ENCODE measurements at regions not wholly inside any gene's neighbourhood (a gene's known extent, or its start where the extent isn't known, plus 50 kb on each side); places are given as distances from the start of the nearest gene placed in this dataset.

GRCh38 chr18:1884623-1885022 lies 686.7 kb downstream of the METTL4 start:
- Histone ChIP-seq H3K4me3 (ENCODE audit: low read depth in 1 of 2, low read length in 2 of 2) (no peak overlapping the region), H3K79me2 (ENCODE audit: insufficient read depth, low read length) (no peaks in the 10 kb centered on the region), H3K27me3 (ENCODE audit: insufficient read depth, low read length, poor library complexity) (peaks cover 6% of the 10 kb centered on the region), H3K27ac (ENCODE audit: low read length) (no peak overlapping the region), H3K9me3 (ENCODE audit: insufficient read depth, low read length, severe bottlenecking) (no peaks in the 10 kb centered on the region), H4K20me1 (ENCODE audit: insufficient read depth, low read length) (no peaks in the 10 kb centered on the region), H3K36me3 (ENCODE audit: insufficient read depth, low read length) (no peaks in the 10 kb centered on the region), H3K4me1 (ENCODE audit: insufficient read depth, low read length) (no peaks in the 10 kb centered on the region), H2AFZ (ENCODE audit: low read depth, low read length) (no peak overlapping the region), H3K4me2 (ENCODE audit: insufficient read depth, low read length) (no peak overlapping the region), H3K9ac (ENCODE audit: low read depth, low read length) (no peak overlapping the region)
- no peak for TF ChIP-seq EZH2 (IDR thresholded peaks at IDR 0.05; ENCODE audit: borderline replicate concordance, low read depth, low read length, severe bottlenecking)
- no peak for TF ChIP-seq CTCF (IDR thresholded peaks at IDR 0.05; ENCODE audit: borderline replicate concordance, extremely low read depth, low read length, poor library complexity, severe bottlenecking)
- ATAC-seq (ENCODE audit: insufficient read depth, low read depth) (no peak), DNase-seq (no peak)

DNA sequence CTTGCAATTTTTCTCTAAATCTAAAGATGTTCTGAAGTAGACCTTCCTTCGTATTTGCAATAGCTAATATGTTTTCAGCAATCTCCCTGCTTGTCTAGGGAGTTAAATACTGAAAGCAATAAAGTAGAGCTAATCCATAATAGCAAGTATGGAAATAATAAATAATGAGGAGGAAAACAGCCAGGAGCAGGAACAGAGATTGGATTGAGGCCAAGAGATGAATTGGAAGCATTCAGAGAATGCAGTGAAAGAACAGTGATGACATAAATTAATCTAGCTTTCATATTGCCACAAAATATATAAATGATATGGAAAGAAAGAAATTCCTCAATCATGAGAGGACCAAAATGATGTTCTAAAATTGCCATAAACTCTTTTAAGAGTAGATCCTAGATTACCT lies 679.7 kb downstream of the METTL4 start:
- H3K36me3 ChIP-seq (ENCODE audit: insufficient read depth, low read length), result no peaks in the 10 kb centered on the region
- H4K20me1 ChIP-seq (ENCODE audit: insufficient read depth, low read length), result no peaks in the 10 kb centered on the region
- peaks cover 4% of the 10 kb centered on the region for H3K27me3 ChIP-seq (ENCODE audit: insufficient read depth, low read length, poor library complexity)
- no peak overlapping the region for H3K27ac ChIP-seq (ENCODE audit: low read length)
- TF ChIP-seq CTCF (IDR thresholded peaks at IDR 0.05; ENCODE audit: borderline replicate concordance, extremely low read depth, low read length, poor library complexity, severe bottlenecking), result no peak
- no peaks in the 10 kb centered on the region for H3K79me2 ChIP-seq (ENCODE audit: insufficient read depth, low read length)
- no peaks in the 10 kb centered on the region for H3K9me3 ChIP-seq (ENCODE audit: insufficient read depth, low read length, severe bottlenecking)
- no peaks in the 10 kb centered on the region for H3K4me1 ChIP-seq (ENCODE audit: insufficient read depth, low read length)
- no peak overlapping the region for H3K9ac ChIP-seq (ENCODE audit: low read depth, low read length)
- no peak overlapping the region for H3K4me2 ChIP-seq (ENCODE audit: insufficient read depth, low read length)
- DNase-seq (no peak), ATAC-seq (ENCODE audit: insufficient read depth, low read depth) (no peak)
- no peak overlapping the region for H3K4me3 ChIP-seq (ENCODE audit: low read depth in 1 of 2, low read length in 2 of 2)
- H2AFZ ChIP-seq (ENCODE audit: low read depth, low read length), result no peak overlapping the region

DNA sequence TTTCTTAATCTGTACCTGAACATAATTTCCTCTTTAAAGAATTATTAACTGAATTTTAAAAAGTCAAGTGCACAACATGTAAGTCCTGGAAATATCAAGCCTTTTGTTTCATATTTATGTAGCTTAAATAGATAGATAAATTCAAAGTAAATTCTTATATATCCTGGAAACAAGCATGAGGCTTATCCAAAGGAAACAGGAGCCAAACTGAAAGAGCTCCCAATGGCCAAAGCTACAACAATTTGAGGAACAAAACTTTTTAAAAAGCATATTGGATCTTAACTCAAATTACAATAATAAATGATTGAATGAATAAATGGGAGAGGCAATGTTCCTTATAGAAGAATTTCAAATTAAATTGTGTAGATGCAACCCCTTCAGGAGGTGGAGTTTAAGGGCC lies 679.1 kb downstream of the METTL4 start:
- no peak for DNase-seq
- no peak overlapping the region for H3K9ac ChIP-seq (ENCODE audit: low read depth, low read length)

More for the DNA sequence above, 679.1 kb downstream of the METTL4 start:
- no peak overlapping the region for H3K4me3 ChIP-seq (ENCODE audit: low read depth in 1 of 2, low read length in 2 of 2)
- no peak overlapping the region for H3K27ac ChIP-seq (ENCODE audit: low read length)
- no peaks in the 10 kb centered on the region for H3K36me3 ChIP-seq (ENCODE audit: insufficient read depth, low read length)
- TF ChIP-seq CTCF (IDR thresholded peaks at IDR 0.05; ENCODE audit: borderline replicate concordance, extremely low read depth, low read length, poor library complexity, severe bottlenecking), result no peak
- no peak for TF ChIP-seq EZH2 (IDR thresholded peaks at IDR 0.05; ENCODE audit: borderline replicate concordance, low read depth, low read length, severe bottlenecking)
- H3K4me1 ChIP-seq (ENCODE audit: insufficient read depth, low read length), result no peaks in the 10 kb centered on the region
- H4K20me1 ChIP-seq (ENCODE audit: insufficient read depth, low read length), result no peaks in the 10 kb centered on the region
- no peaks in the 10 kb centered on the region for H3K9me3 ChIP-seq (ENCODE audit: insufficient read depth, low read length, severe bottlenecking)
- no peak overlapping the region for H2AFZ ChIP-seq (ENCODE audit: low read depth, low read length)
- H3K79me2 ChIP-seq (ENCODE audit: insufficient read depth, low read length), result no peaks in the 10 kb centered on the region
- no peak overlapping the region for H3K4me2 ChIP-seq (ENCODE audit: insufficient read depth, low read length)
- no peak for ATAC-seq (ENCODE audit: insufficient read depth, low read depth)
- peaks cover 4% of the 10 kb centered on the region for H3K27me3 ChIP-seq (ENCODE audit: insufficient read depth, low read length, poor library complexity)

Measured in DND-41 (cell line).